Panc1 (cell line): ENCODE measurements at regions not wholly inside any gene's neighbourhood (a gene's known extent, or its start where the extent isn't known, plus 50 kb on each side); places are given as distances from the start of the nearest gene placed in this dataset.

ENCODE experiments used
- ATAC-seq: fragments of 200-7000 bp; cut with Tn5 transposase; 2 replicates; pipeline ENCODE4 v1.9.1; 2020; ENCODE audit warnings: mild to moderate bottlenecking, moderate library complexity
- BruUV-seq: library from RNA; stranded (reverse); fragments of 400-500 nt; replicated peaks from 2 replicates; lab custom pipeline; 2021; lab: Mats Ljungman, UMichigan
- CTCF ChIA-PET: fragments of 300-600 bp; sonication (Branson Sonifier 250); formaldehyde crosslinking; loops from one replicate; lab custom pipeline; 2022; ENCODE audit warnings: antibody characterized with exemption; lab: Charles Lee
- POLR2A ChIA-PET: fragments of 300-600 bp; sonication (Branson Sonifier 250); formaldehyde crosslinking; loops from one replicate; lab custom pipeline; 2022; ENCODE audit warnings: antibody characterized with exemption; lab: Charles Lee
- DNase-seq: peaks from one replicate; pipeline ENCODE4 v3.0.0-alpha.2; 2010; ENCODE audit warnings: low read depth, low spot score
- H3K27ac ChIP-seq: 2 replicates; pipeline ENCODE4 v1.5.1; 2011; ENCODE audit warnings: mild to moderate bottlenecking, low read length, inconsistent platforms
- H3K27me3 ChIP-seq: fragments of 200-500 bp; sonication (Bioruptor generic); 2 replicates; pipeline ENCODE4 v1.6.0; 2014; ENCODE audit warnings: low read length, inconsistent platforms; ENCODE audit not compliant: control insufficient read depth, insufficient read depth
- H3K36me3 ChIP-seq: fragments of 200-500 bp; sonication (Bioruptor generic); 2 replicates; pipeline ENCODE4 v1.5.1; 2014; ENCODE audit warnings: inconsistent platforms, mild to moderate bottlenecking, low read length, moderate library complexity; ENCODE audit not compliant: control insufficient read depth, insufficient read depth
- H3K4me1 ChIP-seq: 2 replicates; pipeline ENCODE4 v1.5.1; 2011; ENCODE audit warnings: inconsistent platforms, mild to moderate bottlenecking, low read length, moderate library complexity; ENCODE audit not compliant: control insufficient read depth, insufficient read depth
- H3K4me3 ChIP-seq, 2 experiments: 2 replicates each; pipeline ENCODE4 v1.5.1; 2011 to 2012; ENCODE audit warnings: low read depth in 2 of 2, low read length in 2 of 2, mild to moderate bottlenecking in 2 of 2, inconsistent platforms in 1 of 2, moderate library complexity in 1 of 2
- H3K9me3 ChIP-seq: fragments of 200-500 bp; sonication (Bioruptor generic); 2 replicates; pipeline ENCODE4 v1.5.1; 2014; ENCODE audit warnings: low read depth, mild to moderate bottlenecking, inconsistent platforms, low read length, moderate library complexity; ENCODE audit not compliant: control insufficient read depth, insufficient read depth
- POLR2AphosphoS5 ChIP-seq: IDR thresholded peaks from 2 replicates; pipeline ENCODE4 v1.6.1; 2012; ENCODE audit warnings: mild to moderate bottlenecking, low read depth, low read length, moderate library complexity
- REST ChIP-seq, 2 experiments: IDR thresholded peaks; 2 replicates each; pipeline ENCODE4 v1.6.1; 2011 to 2012; ENCODE audit warnings: low read depth in 2 of 2, control low read depth in 1 of 2, low read length in 1 of 2, mild to moderate bottlenecking in 1 of 2, moderate library complexity in 1 of 2; ENCODE audit not compliant: insufficient read depth in 1 of 2
- SIN3A ChIP-seq: IDR thresholded peaks from 2 replicates; pipeline ENCODE4 v1.6.1; 2012; ENCODE audit warnings: low read depth, mild to moderate bottlenecking, low read length, moderate library complexity, borderline replicate concordance; ENCODE audit not compliant: insufficient read depth
- TCF7L2 ChIP-seq: IDR thresholded peaks from 2 replicates; pipeline ENCODE4 v1.6.1; 2011; ENCODE audit warnings: mild to moderate bottlenecking, low read depth, low read length, inconsistent platforms
- in situ Hi-C: cut with HindIII; loops from 2 replicates; pipeline ENCODE4 v1.10.0; 2016; ENCODE audit warnings: low sequenced_read_pairs, low pct_unique_long_range_greater_than_20kb
- intact Hi-C: fragments of 100-400 bp; cut with micrococcal nuclease; formaldehyde crosslinking; loops from one replicate; pipeline ENCODE4 v1.10.0; 2022; ENCODE audit not compliant: unreplicated experiment
- TF ChIP-seq, protein P1 (sequence below): fragments of 450-650 bp; IDR thresholded peaks from 2 replicates; pipeline ENCODE4 v1.5.1; 2017; ENCODE audit warnings: mild to moderate bottlenecking

DNA sequence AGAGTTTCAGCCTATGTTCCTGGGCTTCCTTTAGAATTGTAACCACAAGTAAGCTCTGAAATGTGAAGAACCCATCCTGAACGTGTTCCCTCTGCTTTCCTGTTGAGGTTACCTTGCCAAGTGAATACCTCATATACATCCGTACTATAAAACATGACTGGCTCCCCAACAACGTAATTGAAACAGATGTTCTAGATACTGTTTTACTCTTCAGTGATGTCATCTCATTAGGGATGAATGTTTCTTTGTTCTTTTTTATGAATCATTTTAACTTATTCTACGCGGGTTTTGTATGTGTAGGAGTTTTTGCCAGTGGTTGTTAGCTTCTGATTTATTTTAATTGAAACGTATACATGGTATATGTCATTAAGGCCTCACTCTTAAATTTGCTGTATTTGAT is 166.8 kb downstream of the SAMD5 start:
- Histone ChIP-seq H3K4me1 (no peaks in the 10 kb centered on the region), H3K27me3 (no peaks in the 10 kb centered on the region; the same call in 1 of the 2 replicates), H3K27ac (no peak overlapping the region), H3K36me3 (no peaks in the 10 kb centered on the region), H3K9me3 (no peaks in the 10 kb centered on the region), H3K4me3 (no peak overlapping the region)
- CTCF ChIA-PET, result no interaction called here
- ATAC-seq (no peak), DNase-seq (no peak)
- POLR2A ChIA-PET, result no interaction called here
- intact Hi-C loops (no loop called here), in situ Hi-C loops (no loop called here)
- TF ChIP-seq SIN3A, result no peak
- TF ChIP-seq, protein P1, sequence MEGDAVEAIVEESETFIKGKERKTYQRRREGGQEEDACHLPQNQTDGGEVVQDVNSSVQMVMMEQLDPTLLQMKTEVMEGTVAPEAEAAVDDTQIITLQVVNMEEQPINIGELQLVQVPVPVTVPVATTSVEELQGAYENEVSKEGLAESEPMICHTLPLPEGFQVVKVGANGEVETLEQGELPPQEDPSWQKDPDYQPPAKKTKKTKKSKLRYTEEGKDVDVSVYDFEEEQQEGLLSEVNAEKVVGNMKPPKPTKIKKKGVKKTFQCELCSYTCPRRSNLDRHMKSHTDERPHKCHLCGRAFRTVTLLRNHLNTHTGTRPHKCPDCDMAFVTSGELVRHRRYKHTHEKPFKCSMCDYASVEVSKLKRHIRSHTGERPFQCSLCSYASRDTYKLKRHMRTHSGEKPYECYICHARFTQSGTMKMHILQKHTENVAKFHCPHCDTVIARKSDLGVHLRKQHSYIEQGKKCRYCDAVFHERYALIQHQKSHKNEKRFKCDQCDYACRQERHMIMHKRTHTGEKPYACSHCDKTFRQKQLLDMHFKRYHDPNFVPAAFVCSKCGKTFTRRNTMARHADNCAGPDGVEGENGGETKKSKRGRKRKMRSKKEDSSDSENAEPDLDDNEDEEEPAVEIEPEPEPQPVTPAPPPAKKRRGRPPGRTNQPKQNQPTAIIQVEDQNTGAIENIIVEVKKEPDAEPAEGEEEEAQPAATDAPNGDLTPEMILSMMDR, result no peak
- no peak for TF ChIP-seq TCF7L2
- no peak for TF ChIP-seq REST (IDR thresholded peaks at IDR 0.05; ENCODE audit: insufficient read depth in 1 of 2, low read depth in 2 of 2, low read length in 1 of 2)
- no peak for TF ChIP-seq POLR2AphosphoS5
- no TSS peak for BruUV-seq

- H3K27me3 ChIP-seq, result no peaks in the 10 kb centered on the region; the same call in 1 of the 2 replicates
- intact Hi-C loops, result no loop called here
- ChIA-PET POLR2A (interaction anchor here (0.6 kb wide), 1 partner anchor 50 kb away, joined by 4 read pairs; no protein-coding TSS in a partner anchor), CTCF (no interaction called here)
- H3K9me3 ChIP-seq, result no peaks in the 10 kb centered on the region
- TF ChIP-seq POLR2AphosphoS5 (no peak), TCF7L2 (no peak)
- TF ChIP-seq, protein P1, result no peak
- H3K4me3 ChIP-seq, result no peak overlapping the region
- in situ Hi-C loops, result no loop called here
- H3K36me3 ChIP-seq, result no peaks in the 10 kb centered on the region
- no peak overlapping the region for H3K27ac ChIP-seq
- no peaks in the 10 kb centered on the region for H3K4me1 ChIP-seq
- DNase-seq (no peak), ATAC-seq (no peak)
- BruUV-seq, result no TSS peak
These were observed 168.2 kb downstream of the SAMD5 start for GRCh38 chr6:147676495-147677199.
